Retinal pigment epithelial cell (primary cell): ENCODE measurements at regions not wholly inside any gene's neighbourhood (a gene's known extent, or its start where the extent isn't known, plus 50 kb on each side); places are given as distances from the start of the nearest gene placed in this dataset.

Source experiments
- DNase-seq: peaks from one replicate; pipeline ENCODE4 v3.0.0-alpha.2; 2010; ENCODE audit warnings: low read depth
- H3K4me3 ChIP-seq: 2 replicates; pipeline ENCODE4 v1.5.1; 2011; ENCODE audit warnings: mild to moderate bottlenecking, low read length, control low read depth, moderate library complexity
- CTCF ChIP-seq: conservative IDR thresholded peaks from 2 replicates; pipeline ENCODE4 v1.5.1; 2011; ENCODE audit warnings: low read depth, low read length, control low read depth, inconsistent platforms

- no peak for DNase-seq
- H3K4me3 ChIP-seq, result no peak overlapping the region
- no peak for TF ChIP-seq CTCF
These were observed 526.5 kb upstream of the PROK2 start for GRCh38 chr3:72311425-72311824.

GRCh38 chr3:72310419-72311380, 525.8 kb upstream of the PROK2 start:
- DNase-seq, result no peak
- H3K4me3 ChIP-seq, result no peak overlapping the region

GRCh38 chr3:72309661-72310418, 524.9 kb upstream of the PROK2 start:
- H3K4me3 ChIP-seq, result no peak overlapping the region
- no peak for DNase-seq
- TF ChIP-seq CTCF, result no peak

More at GRCh38 chr3:72310419-72311380, 525.8 kb upstream of the PROK2 start:
- no peak for TF ChIP-seq CTCF

GRCh38 chr3:72308641-72309040, 523.7 kb upstream of the PROK2 start:
- no peak for TF ChIP-seq CTCF
- H3K4me3 ChIP-seq, result no peak overlapping the region
- no peak for DNase-seq

- H3K4me3 ChIP-seq, result no peak overlapping the region
- DNase-seq, result no peak
- no peak for TF ChIP-seq CTCF
These were observed 522.6 kb upstream of the PROK2 start for GRCh38 chr3:72307438-72308115.

GRCh38 chr3:72306800-72307341, 521.9 kb upstream of the PROK2 start:
- no peak for DNase-seq
- no peak for TF ChIP-seq CTCF
- H3K4me3 ChIP-seq, result no peak overlapping the region
